OCI-M2 (cell line): ENCODE measurements at regions not wholly inside any gene's neighbourhood (a gene's known extent, or its start where the extent isn't known, plus 50 kb on each side); places are given as distances from the start of the nearest gene placed in this dataset.
"Not testable (repeated sequence)": the region's sequence is repeated elsewhere in the genome, so short reads cannot be mapped to it uniquely, and the experiment has no call there.

Experiments used
- DNase-seq: peaks from one replicate; lab custom pipeline; 2025; ENCODE audit not compliant: unreplicated experiment; lab: John Stamatoyannopoulos, UW

- DNase-seq = no peak
These were observed 336.9 kb downstream of the BMP4 start for GRCh38 chr14:53619691-53620231.

GRCh38 chr14:53616536-53616935 is 340.1 kb downstream of the BMP4 start:
- DNase-seq = not testable (repeated sequence)

- DNase-seq = no peak
These were observed 341.4 kb downstream of the BMP4 start for GRCh38 chr14:53615252-53615651.

- no peak for DNase-seq
These were observed 343.0 kb downstream of the BMP4 start for GRCh38 chr14:53613404-53614253.

DNA sequence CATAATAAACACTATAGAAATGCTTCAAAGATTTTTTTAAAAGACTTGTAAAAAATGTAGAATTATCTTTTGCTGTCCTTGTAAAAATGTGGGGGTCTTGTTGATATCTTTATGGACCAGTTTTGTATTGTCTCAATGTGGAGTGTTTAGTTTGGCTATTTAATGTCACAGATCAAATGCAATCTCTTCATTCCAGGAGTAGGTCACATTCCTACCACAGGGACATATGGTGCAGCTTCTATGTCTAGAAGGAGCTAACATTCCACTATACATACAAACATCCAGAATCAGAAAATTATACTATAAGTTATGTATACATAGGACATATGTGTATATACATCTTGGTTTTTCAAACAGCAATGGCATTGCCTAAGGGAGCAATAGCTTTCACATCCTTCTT is 345.7 kb downstream of the BMP4 start:
- DNase-seq = no peak

GRCh38 chr14:53609009-53609408 is 347.6 kb downstream of the BMP4 start:
- DNase-seq = no peak

- no peak for DNase-seq
These were observed 348.3 kb downstream of the BMP4 start for GRCh38 chr14:53608369-53608768.

DNA sequence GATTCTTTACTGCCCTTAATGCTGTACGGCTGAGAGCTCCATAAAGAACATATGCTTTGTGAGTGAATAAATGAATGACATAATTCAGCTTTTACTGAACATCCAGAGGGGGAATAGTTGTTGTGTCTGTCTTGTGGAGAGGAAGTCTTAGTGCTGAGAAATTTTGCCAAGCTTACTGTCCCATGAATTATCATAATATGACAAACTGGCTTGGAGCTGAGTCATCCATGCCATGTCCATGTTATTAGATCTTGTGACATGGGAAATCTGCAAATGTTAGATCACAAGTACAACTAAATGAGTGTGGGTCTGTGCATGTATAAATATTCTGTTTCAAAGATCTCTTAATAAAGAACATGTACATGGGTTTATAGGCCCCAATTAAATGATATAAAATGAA is 350.4 kb downstream of the BMP4 start:
- DNase-seq = no peak

- DNase-seq = no peak
These were observed 351.1 kb downstream of the BMP4 start for GRCh38 chr14:53605562-53605961.

DNA sequence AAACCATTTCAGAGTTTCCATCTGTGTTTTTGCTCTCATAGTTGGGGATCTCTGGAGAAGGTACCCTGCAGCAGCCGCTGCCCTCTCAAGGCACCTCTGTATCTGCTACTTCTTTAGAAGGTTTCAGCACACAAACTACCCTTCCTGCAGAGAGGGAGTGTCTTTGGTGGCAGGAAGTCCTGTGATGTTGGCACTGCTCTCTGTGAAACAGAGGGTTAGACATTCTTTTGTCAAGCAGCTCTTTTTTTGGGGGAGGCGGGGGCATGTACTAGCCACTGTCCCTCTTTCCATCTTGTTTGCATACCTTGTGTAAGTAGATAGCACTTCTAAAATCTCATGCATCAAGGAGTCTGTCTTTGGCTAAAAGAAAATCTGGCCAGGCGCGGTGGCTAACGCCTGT is 352.6 kb downstream of the BMP4 start:
- DNase-seq = no peak

GRCh38 chr14:53601409-53601808 is 355.2 kb downstream of the BMP4 start:
- DNase-seq = no peak

- DNase-seq = no peak
These were observed 357.2 kb downstream of the BMP4 start for GRCh38 chr14:53599221-53599945.

GRCh38 chr14:53596853-53597525 is 359.6 kb downstream of the BMP4 start:
- no peak for DNase-seq

- DNase-seq = no peak
These were observed 364.8 kb downstream of the BMP4 start for GRCh38 chr14:53591816-53592215.

DNA sequence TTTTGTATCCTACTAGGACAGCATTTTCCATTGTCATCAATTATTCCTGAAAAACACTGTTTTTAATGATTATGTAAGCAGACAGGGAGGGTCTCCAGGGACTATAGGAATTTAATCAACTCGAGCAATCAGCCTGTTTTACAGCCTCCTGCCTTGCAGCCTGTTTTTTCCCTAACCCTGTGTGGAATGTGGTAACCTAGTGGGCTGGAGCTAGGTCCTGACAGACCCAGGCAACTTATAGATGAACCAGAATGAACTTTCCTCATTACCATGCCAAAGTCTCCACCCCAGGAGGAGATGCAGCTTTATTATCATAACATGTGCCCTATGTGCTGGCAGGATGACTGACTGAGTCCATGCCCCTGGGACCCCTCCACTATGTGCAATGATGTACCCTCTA is 375.1 kb downstream of the BMP4 start:
- no peak for DNase-seq

DNA sequence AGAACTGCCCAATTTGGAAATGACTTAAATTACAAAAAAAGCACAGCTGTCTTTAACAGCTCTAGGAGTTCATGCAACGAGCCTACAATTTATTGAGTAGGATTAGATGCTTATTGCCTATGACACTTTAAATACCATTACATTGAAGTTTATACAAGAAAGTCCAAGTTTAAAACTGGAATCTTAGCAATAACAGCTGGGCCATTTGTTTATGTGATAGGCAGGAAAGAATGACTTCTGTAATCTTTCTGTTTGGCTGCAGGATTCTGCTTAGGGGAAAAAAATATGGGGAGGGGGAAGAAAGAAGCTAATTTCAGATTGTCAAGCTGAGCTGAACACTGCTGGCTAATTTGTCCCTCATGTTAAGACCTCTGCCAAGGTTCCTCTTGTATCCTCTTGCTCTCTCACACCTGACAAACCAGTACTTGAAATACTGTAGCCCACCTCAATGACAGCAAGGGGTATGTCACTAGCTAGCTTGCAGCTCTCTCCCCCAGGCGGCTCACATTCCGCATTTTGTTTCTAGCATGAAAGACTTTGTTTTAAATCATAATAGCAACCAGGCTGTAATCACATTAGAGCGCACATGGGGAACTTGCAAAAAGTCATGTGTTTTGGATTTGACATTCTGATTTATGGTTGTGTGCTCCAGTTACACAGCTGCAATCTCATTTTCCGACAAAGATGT is 384.8 kb downstream of the BMP4 start:
- no peak for DNase-seq

DNA sequence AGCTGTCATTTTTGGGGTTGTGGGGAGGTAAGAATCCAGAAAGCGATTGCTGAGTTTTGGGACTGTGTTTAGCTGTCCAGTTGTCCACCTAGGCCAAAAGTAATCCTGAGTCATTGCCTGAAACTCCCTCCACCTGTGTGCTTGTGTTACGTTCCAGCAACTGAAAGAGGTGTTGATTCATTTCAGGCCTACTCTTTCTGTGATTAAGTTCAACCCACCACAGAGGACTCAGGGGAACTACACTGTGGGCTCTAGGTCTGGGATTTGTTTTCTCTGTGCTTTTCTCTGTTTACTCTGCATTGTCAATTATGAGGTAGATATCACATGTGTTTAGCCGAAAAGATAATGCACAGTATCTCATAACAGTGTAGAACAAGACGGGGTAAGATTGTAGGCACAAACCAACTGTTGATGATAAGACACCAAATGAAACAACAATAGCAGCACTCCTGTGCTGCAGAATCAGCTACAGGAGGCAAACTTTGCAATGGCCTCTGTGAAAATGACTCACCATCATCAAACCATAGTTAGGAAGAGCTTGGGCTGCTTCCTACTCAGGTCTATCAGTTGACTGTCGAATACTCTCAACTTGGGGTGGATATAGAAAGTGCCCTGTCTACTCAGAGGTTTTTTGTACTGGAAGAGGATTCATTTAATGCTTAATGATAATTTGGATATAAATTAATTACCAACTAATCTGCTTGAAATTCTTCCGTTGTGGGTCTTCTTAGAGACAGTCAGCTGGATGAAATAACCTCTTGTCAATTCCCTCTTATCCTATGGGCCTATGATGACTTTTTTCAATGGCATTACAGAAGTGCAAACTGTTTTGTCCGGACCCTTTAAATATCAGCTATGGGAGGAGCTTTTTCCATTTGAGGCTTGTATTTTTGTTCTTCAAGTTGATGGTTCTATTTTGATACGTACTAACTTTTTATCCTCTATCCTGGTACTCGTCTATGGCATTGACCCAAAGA is 385.9 kb downstream of the BMP4 start:
- no peak for DNase-seq

- DNase-seq = no peak
These were observed 387.2 kb downstream of the BMP4 start for GRCh38 chr14:53569446-53569845.

DNA sequence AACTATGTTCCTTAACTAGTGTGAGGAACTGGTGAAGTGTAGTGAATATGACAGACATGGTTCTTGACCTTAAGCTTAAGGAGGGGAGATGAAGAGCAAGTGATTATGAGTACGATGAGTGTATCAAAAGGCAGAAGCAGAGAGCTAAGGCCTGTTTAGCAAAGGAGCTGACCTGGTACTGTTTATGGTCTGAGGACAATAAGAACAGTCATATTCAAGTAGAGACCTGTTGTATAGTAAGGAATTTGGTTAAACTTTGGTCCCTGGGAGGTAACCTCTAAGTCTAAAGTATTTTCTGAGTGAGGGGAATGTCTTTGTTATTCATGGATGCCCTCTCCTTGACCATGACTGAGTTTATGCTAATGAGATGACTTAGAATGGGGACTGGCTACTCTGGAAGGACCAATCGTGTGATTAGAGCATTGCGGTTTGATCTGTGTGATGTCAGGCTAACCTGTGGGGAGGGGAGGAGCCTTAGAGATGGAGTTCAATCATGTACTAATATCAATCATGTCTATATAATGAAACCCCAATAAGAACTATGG is 389.3 kb downstream of the BMP4 start:
- DNase-seq = no peak

DNA sequence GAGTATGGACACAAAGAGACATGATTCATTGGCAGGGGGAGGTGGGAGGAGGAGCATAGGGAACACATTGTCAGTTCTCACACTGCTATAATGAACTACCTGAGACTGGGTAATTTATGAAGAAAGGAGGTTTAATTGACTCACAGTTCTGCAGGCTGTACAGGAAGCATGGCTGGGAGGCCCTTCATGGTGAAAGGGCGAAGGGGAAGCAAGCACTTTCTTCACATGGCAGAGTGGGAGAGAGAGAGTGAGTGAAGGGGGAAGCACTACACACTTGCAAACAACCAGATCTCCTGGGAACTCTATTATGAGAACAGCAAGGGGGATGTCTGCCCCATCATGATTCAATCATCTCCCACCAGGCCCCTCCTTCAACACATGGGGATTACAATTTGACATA is 391.8 kb downstream of the BMP4 start:
- DNase-seq = no peak
